PFSK-1 (cell line): ENCODE measurements at regions not wholly inside any gene's neighbourhood (a gene's known extent, or its start where the extent isn't known, plus 50 kb on each side); places are given as distances from the start of the nearest gene placed in this dataset.

ENCODE experiments used
- FOXP2 ChIP-seq: optimal IDR thresholded peaks from 2 replicates; pipeline ENCODE3; 2011; ENCODE audit warnings: borderline replicate concordance, control low read depth, inconsistent platforms; ENCODE audit not compliant: insufficient read depth; ENCODE audit errors: extremely low read length, extremely low read depth
- POLR2AphosphoS5 ChIP-seq: IDR thresholded peaks from 2 replicates; pipeline ENCODE4 v1.6.1; 2012; ENCODE audit warnings: low read depth, mild to moderate bottlenecking, control low read depth, low read length, moderate library complexity
- SIN3A ChIP-seq: IDR thresholded peaks from 2 replicates; pipeline ENCODE4 v1.6.1; 2012; ENCODE audit warnings: mild to moderate bottlenecking, low read length, moderate library complexity, borderline replicate concordance; ENCODE audit not compliant: insufficient read depth
- TAF1 ChIP-seq: IDR thresholded peaks from 2 replicates; pipeline ENCODE4 v1.6.1; 2012; ENCODE audit warnings: low read length, control low read depth, borderline replicate concordance; ENCODE audit not compliant: insufficient read depth
- TF ChIP-seq, protein P1 (sequence below), 2 experiments: IDR thresholded peaks; 2 replicates each; pipeline versions ENCODE4 v1.6.1 to v1.8.0; 2011 to 2012; ENCODE audit warnings: low read depth in 2 of 2, low read length in 2 of 2, control low read depth in 1 of 2, inconsistent platforms in 1 of 2, mild to moderate bottlenecking in 1 of 2, moderate library complexity in 1 of 2; ENCODE audit not compliant: insufficient read depth in 1 of 2

DNA sequence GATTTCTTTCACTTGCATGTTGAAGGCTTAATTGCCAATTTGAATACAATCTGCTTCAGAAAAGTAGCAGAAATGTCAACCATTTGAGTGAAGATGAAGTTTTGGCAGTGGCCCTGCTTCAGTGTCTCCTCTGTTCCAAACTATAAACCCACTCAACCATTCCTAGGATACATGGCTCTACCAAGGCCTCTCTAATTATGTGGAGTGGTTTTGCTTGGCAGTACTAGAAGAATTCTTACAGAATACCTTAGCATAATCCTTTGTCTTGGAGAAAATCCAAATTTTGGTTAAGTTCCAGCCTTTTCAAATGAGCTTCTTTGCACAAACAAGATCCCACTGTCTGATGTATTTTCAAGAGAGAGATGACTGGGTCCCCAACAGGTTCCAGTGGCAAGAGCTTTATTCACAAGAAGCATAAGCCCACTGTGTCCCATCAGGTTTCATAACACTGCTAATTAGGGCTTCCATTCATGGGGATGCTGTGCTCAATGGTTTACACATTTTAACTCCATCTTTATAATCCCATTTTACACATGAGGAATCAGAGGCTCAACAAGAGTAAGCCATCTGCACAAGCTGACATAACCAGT is 234.5 kb downstream of the IPO8 start:
- TF ChIP-seq TAF1 = no peak
- no peak for TF ChIP-seq POLR2AphosphoS5
- TF ChIP-seq SIN3A = no peak
- TF ChIP-seq, protein P1, sequence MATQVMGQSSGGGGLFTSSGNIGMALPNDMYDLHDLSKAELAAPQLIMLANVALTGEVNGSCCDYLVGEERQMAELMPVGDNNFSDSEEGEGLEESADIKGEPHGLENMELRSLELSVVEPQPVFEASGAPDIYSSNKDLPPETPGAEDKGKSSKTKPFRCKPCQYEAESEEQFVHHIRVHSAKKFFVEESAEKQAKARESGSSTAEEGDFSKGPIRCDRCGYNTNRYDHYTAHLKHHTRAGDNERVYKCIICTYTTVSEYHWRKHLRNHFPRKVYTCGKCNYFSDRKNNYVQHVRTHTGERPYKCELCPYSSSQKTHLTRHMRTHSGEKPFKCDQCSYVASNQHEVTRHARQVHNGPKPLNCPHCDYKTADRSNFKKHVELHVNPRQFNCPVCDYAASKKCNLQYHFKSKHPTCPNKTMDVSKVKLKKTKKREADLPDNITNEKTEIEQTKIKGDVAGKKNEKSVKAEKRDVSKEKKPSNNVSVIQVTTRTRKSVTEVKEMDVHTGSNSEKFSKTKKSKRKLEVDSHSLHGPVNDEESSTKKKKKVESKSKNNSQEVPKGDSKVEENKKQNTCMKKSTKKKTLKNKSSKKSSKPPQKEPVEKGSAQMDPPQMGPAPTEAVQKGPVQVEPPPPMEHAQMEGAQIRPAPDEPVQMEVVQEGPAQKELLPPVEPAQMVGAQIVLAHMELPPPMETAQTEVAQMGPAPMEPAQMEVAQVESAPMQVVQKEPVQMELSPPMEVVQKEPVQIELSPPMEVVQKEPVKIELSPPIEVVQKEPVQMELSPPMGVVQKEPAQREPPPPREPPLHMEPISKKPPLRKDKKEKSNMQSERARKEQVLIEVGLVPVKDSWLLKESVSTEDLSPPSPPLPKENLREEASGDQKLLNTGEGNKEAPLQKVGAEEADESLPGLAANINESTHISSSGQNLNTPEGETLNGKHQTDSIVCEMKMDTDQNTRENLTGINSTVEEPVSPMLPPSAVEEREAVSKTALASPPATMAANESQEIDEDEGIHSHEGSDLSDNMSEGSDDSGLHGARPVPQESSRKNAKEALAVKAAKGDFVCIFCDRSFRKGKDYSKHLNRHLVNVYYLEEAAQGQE (IDR thresholded peaks at IDR 0.05; ENCODE audit: insufficient read depth in 1 of 2, low read depth in 2 of 2, low read length in 2 of 2) = no peak
- no peak for TF ChIP-seq FOXP2
